Mesenchymal stem cell (in vitro differentiated cells and primary cell): ENCODE measurements at regions not wholly inside any gene's neighbourhood (a gene's known extent, or its start where the extent isn't known, plus 50 kb on each side); places are given as distances from the start of the nearest gene placed in this dataset.
"Not testable (repeated sequence)": the region's sequence is repeated elsewhere in the genome, so short reads cannot be mapped to it uniquely, and the experiment has no call there.

Experiments used
- DNase-seq: peaks from one replicate; pipeline ENCODE4 v3.0.0-alpha.2; 2013
- H2AFZ ChIP-seq: one replicate; pipeline ENCODE4 v1.6.1; 2013; ENCODE audit warnings: low read depth, mild to moderate bottlenecking, control low read depth, inconsistent platforms, low read length, moderate library complexity
- H2AK5ac ChIP-seq: 2 replicates; pipeline ENCODE4 v1.6.1; 2013; ENCODE audit warnings: low read length, moderate library complexity, mild to moderate bottlenecking, inconsistent platforms; ENCODE audit not compliant: severe bottlenecking
- H2BK120ac ChIP-seq: one replicate; pipeline ENCODE4 v1.6.1; 2013; ENCODE audit warnings: low read depth, mild to moderate bottlenecking, inconsistent platforms, low read length, moderate library complexity
- H2BK12ac ChIP-seq, 2 experiments: one replicate each; pipeline ENCODE4 v1.6.1; 2013; ENCODE audit warnings: inconsistent platforms in 2 of 2, low read length in 2 of 2, mild to moderate bottlenecking in 2 of 2, moderate library complexity in 2 of 2, control low read depth in 1 of 2
- H2BK15ac ChIP-seq: one replicate; pipeline ENCODE4 v1.6.1; 2013; ENCODE audit warnings: mild to moderate bottlenecking, low read depth, inconsistent platforms; ENCODE audit not compliant: poor library complexity, severe bottlenecking
- H2BK5ac ChIP-seq: 2 replicates; pipeline ENCODE4 v1.6.1; 2013; ENCODE audit warnings: low read depth, mild to moderate bottlenecking, low read length, control low read depth, inconsistent platforms; ENCODE audit not compliant: poor library complexity, severe bottlenecking
- H3K14ac ChIP-seq, 2 experiments: one replicate each; pipeline ENCODE4 v1.6.1; 2013; ENCODE audit warnings: inconsistent platforms in 2 of 2, low read length in 2 of 2, control low read depth in 1 of 2, mild to moderate bottlenecking in 1 of 2, moderate library complexity in 1 of 2
- H3K18ac ChIP-seq, 2 experiments: one replicate each; pipeline ENCODE4 v1.6.1; 2013; ENCODE audit warnings: inconsistent platforms in 2 of 2, low read length in 2 of 2, control low read depth in 1 of 2, low read depth in 1 of 2, mild to moderate bottlenecking in 1 of 2
- H3K23ac ChIP-seq, 2 experiments: one replicate each; pipeline ENCODE4 v1.6.1; 2013; ENCODE audit warnings: inconsistent platforms in 2 of 2, low read length in 2 of 2, mild to moderate bottlenecking in 2 of 2, moderate library complexity in 2 of 2, control low read depth in 1 of 2
- H3K27ac ChIP-seq: 2 replicates; pipeline ENCODE4 v1.5.1; 2013; ENCODE audit warnings: mild to moderate bottlenecking, moderate library complexity, low read length, control low read depth, inconsistent platforms; ENCODE audit not compliant: poor library complexity, severe bottlenecking
- H3K27me3 ChIP-seq, 2 experiments: 2 replicates each; pipeline versions ENCODE4 v1.6.1 to v1.7.0; 2013; ENCODE audit warnings: low read length in 2 of 2, mild to moderate bottlenecking in 2 of 2, moderate library complexity in 2 of 2, control low read depth in 1 of 2, inconsistent platforms in 1 of 2; ENCODE audit not compliant: control insufficient read depth in 1 of 2, insufficient read depth in 1 of 2
- H3K36me3 ChIP-seq, 2 experiments: 2 replicates each; pipeline versions ENCODE4 v1.6.1 to v1.7.0; 2013; ENCODE audit warnings: low read length in 2 of 2, control low read depth in 1 of 2, inconsistent platforms in 1 of 2, low read depth in 1 of 2, mild to moderate bottlenecking in 1 of 2; ENCODE audit not compliant: insufficient read depth in 2 of 2, control insufficient read depth in 1 of 2
- H3K4ac ChIP-seq, 2 experiments: one replicate each; pipeline ENCODE4 v1.6.1; 2013; ENCODE audit warnings: inconsistent platforms in 2 of 2, low read length in 2 of 2, mild to moderate bottlenecking in 2 of 2, moderate library complexity in 2 of 2, control low read depth in 1 of 2, low read depth in 1 of 2
- H3K4me1 ChIP-seq: 2 replicates; pipeline ENCODE4 v1.6.1; 2013; ENCODE audit warnings: low read depth, low read length, control low read depth; ENCODE audit not compliant: control insufficient read depth, insufficient read depth
- H3K4me2 ChIP-seq: 2 replicates; pipeline ENCODE4 v1.6.1; 2013; ENCODE audit warnings: low read length, mild to moderate bottlenecking, inconsistent platforms; ENCODE audit not compliant: poor library complexity, severe bottlenecking
- H3K4me3 ChIP-seq, 2 experiments: 2 replicates each; pipeline versions ENCODE4 v1.5.1 to v1.7.0; 2013; ENCODE audit warnings: low read length in 2 of 2, mild to moderate bottlenecking in 2 of 2, control low read depth in 1 of 2, low read depth in 1 of 2; ENCODE audit not compliant: insufficient read depth in 1 of 2
- H3K79me1 ChIP-seq: replicated peaks from 2 replicates; pipeline ENCODE4 v1.6.1; 2013; ENCODE audit warnings: mild to moderate bottlenecking, control low read depth, low read length, inconsistent platforms; ENCODE audit not compliant: poor library complexity, severe bottlenecking
- H3K9ac ChIP-seq: 2 replicates; pipeline ENCODE4 v1.7.0; 2013; ENCODE audit warnings: mild to moderate bottlenecking, low read length, moderate library complexity
- H3K9me3 ChIP-seq: 2 replicates; pipeline ENCODE4 v1.7.0; 2013; ENCODE audit warnings: mild to moderate bottlenecking, low read length; ENCODE audit not compliant: control insufficient read depth
- H4K8ac ChIP-seq: one replicate; pipeline ENCODE4 v1.6.1; 2013; ENCODE audit warnings: inconsistent platforms, mild to moderate bottlenecking, low read length, moderate library complexity
- H4K91ac ChIP-seq: one replicate; pipeline ENCODE4 v1.6.1; 2013; ENCODE audit warnings: mild to moderate bottlenecking, low read length, inconsistent platforms
- WGBS: methylation state at CpG from one replicate; pipeline ENCODE4 v1.1.7; 2013; ENCODE audit warnings: mixed read lengths; 5-methylcytosine and 5-hydroxymethylcytosine counted together

- 14% methylated on average over 1 of the region's 1 CpG for WGBS
- H3K14ac ChIP-seq, DNase-seq: not testable (repeated sequence)
Observed at GRCh38 chr5:99418640-99419039, 489.8 kb upstream of the CHD1 start.

GRCh38 chr5:99410386-99410785 lies 481.6 kb upstream of the CHD1 start:
- no CpG with 5 or more reads among the region's 30 CpGs for WGBS
- not testable (repeated sequence) for H3K23ac ChIP-seq, H3K4me3 ChIP-seq, H3K9ac ChIP-seq, H2AFZ ChIP-seq, H3K27me3 ChIP-seq, H3K27ac ChIP-seq, H3K4me1 ChIP-seq, H3K4me2 ChIP-seq, H2AK5ac ChIP-seq, H3K4ac ChIP-seq, H2BK120ac ChIP-seq, H4K91ac ChIP-seq, H3K79me1 ChIP-seq, H3K18ac ChIP-seq, H4K8ac ChIP-seq, H2BK12ac ChIP-seq, DNase-seq, H2BK5ac ChIP-seq, H2BK15ac ChIP-seq, H3K36me3 ChIP-seq, H3K14ac ChIP-seq, H3K9me3 ChIP-seq

More at GRCh38 chr5:99418640-99419039, 489.8 kb upstream of the CHD1 start:
- not testable (repeated sequence) for H3K79me1 ChIP-seq, H3K27ac ChIP-seq, H3K36me3 ChIP-seq, H3K18ac ChIP-seq, H2BK12ac ChIP-seq, H3K23ac ChIP-seq, H3K4ac ChIP-seq, H2AFZ ChIP-seq, H3K9ac ChIP-seq, H2BK15ac ChIP-seq, H4K8ac ChIP-seq, H2BK5ac ChIP-seq, H2BK120ac ChIP-seq, H3K27me3 ChIP-seq, H3K9me3 ChIP-seq, H4K91ac ChIP-seq, H3K4me3 ChIP-seq, H2AK5ac ChIP-seq, H3K4me1 ChIP-seq, H3K4me2 ChIP-seq

- H3K18ac ChIP-seq, H3K9me3 ChIP-seq, H2BK5ac ChIP-seq, H3K4ac ChIP-seq, H3K4me1 ChIP-seq, H3K27me3 ChIP-seq, H2BK120ac ChIP-seq, H3K9ac ChIP-seq, H2AK5ac ChIP-seq, H3K36me3 ChIP-seq, H3K23ac ChIP-seq, H3K4me3 ChIP-seq, H3K14ac ChIP-seq, H2AFZ ChIP-seq, H3K79me1 ChIP-seq, DNase-seq, H2BK12ac ChIP-seq, H3K27ac ChIP-seq, H3K4me2 ChIP-seq, H2BK15ac ChIP-seq, H4K91ac ChIP-seq, H4K8ac ChIP-seq: not testable (repeated sequence)
- 83% methylated on average over 1 of the region's 3 CpGs for WGBS
Observed at GRCh38 chr5:99404764-99405302, 476.0 kb upstream of the CHD1 start.

- not testable (repeated sequence) for H3K27ac ChIP-seq, H3K36me3 ChIP-seq, H3K4ac ChIP-seq, H2AFZ ChIP-seq, H2BK5ac ChIP-seq, H3K4me2 ChIP-seq, H3K23ac ChIP-seq, H2BK12ac ChIP-seq, H3K9ac ChIP-seq, H2BK15ac ChIP-seq, H3K18ac ChIP-seq, H2AK5ac ChIP-seq, H2BK120ac ChIP-seq, H3K27me3 ChIP-seq, H3K9me3 ChIP-seq, H4K91ac ChIP-seq, H3K79me1 ChIP-seq, H4K8ac ChIP-seq, H3K4me3 ChIP-seq, DNase-seq, H3K4me1 ChIP-seq, H3K14ac ChIP-seq
- no CpG with 5 or more reads among the region's 1 CpG for WGBS
Observed at GRCh38 chr5:99400571-99400970, 471.8 kb upstream of the CHD1 start.
